SK-N-SH (cell line): ENCODE measurements at regions not wholly inside any gene's neighbourhood (a gene's known extent, or its start where the extent isn't known, plus 50 kb on each side); places are given as distances from the start of the nearest gene placed in this dataset.

Experiments used
- CTCF ChIA-PET: fragments of 300-600, 350-600 bp; formaldehyde crosslinking; extraction: SDS; loops from one replicate; lab custom pipeline; 2021; lab: Yijun Ruan, JAX
- POLR2A ChIA-PET: fragments of 350-600 bp; sonication (Branson Sonifier 250); formaldehyde crosslinking; extraction: SDS; loops from one replicate; lab custom pipeline; 2020; ENCODE audit warnings: antibody characterized with exemption, inconsistent platforms; lab: Yijun Ruan, JAX
- DNase-seq: peaks from one replicate; pipeline ENCODE4 v3.0.0; 2012
- H2AFZ ChIP-seq: fragments of 200-600 bp; sonication (generic); 2 replicates; pipeline ENCODE4 v1.8.1; 2016; ENCODE audit warnings: antibody characterized with exemption, mild to moderate bottlenecking, low read depth
- H3F3A ChIP-seq: fragments of 200-600 bp; sonication (generic); replicated peaks from 2 replicates; pipeline ENCODE3; 2016; ENCODE audit warnings: antibody characterized with exemption, mild to moderate bottlenecking; ENCODE audit not compliant: insufficient read depth
- H3K27ac ChIP-seq, 2 experiments: fragments of 200-500 bp in 1 of 2; fragments of 200-600 bp in 1 of 2; sonication (Bioruptor generic) in 1 of 2; sonication (generic), shearing (Covaris generic) in 1 of 2; 2 replicates each; pipeline versions ENCODE4 v1.5.1 to v1.6.1; 2014 to 2016; ENCODE audit warnings: low read depth in 2 of 2, inconsistent platforms in 1 of 2, low read length in 1 of 2, mild to moderate bottlenecking in 1 of 2, mixed read lengths in 1 of 2
- H3K27me3 ChIP-seq: fragments of 200-600 bp; sonication (generic), shearing (Covaris generic); 2 replicates; pipeline ENCODE4 v1.6.1; 2016; ENCODE audit warnings: mixed run types; ENCODE audit not compliant: insufficient read depth
- H3K36me3 ChIP-seq, 2 experiments: fragments of 200-500 bp in 1 of 2; fragments of 200-600 bp in 1 of 2; sonication (Bioruptor generic) in 1 of 2; sonication (generic) in 1 of 2; replicated peaks in 1 of 2; 2 replicates each; pipeline versions ENCODE3 to v1.5.1; 2014 to 2016; ENCODE audit warnings: low read length in 1 of 2, mild to moderate bottlenecking in 1 of 2; ENCODE audit not compliant: insufficient read depth in 2 of 2, control insufficient read depth in 1 of 2
- H3K4me1 ChIP-seq, 2 experiments: fragments of 200-500 bp in 1 of 2; fragments of 200-600 bp in 1 of 2; sonication (Bioruptor generic) in 1 of 2; sonication (generic), shearing (Covaris generic) in 1 of 2; 2 replicates each; pipeline versions ENCODE4 v1.5.1 to v1.6.1; 2014 to 2016; ENCODE audit warnings: low read depth in 1 of 2, low read length in 1 of 2, mixed run types in 1 of 2; ENCODE audit not compliant: insufficient read depth in 2 of 2, control insufficient read depth in 1 of 2
- H3K4me2 ChIP-seq: fragments of 200-600 bp; sonication (generic), shearing (Covaris generic); 2 replicates; pipeline ENCODE4 v1.6.1; 2017; ENCODE audit warnings: mixed run types
- H3K4me3 ChIP-seq, 2 experiments: fragments of 200-500 bp in 1 of 2; fragments of 200-600 bp in 1 of 2; sonication (Bioruptor generic) in 1 of 2; sonication (generic), shearing (Covaris generic) in 1 of 2; 2 replicates each; pipeline versions ENCODE4 v1.5.1 to v1.8.1; 2014 to 2016; ENCODE audit warnings: low read depth in 2 of 2, inconsistent platforms in 1 of 2, low read length in 1 of 2, mild to moderate bottlenecking in 1 of 2, mixed read lengths in 1 of 2, moderate library complexity in 1 of 2
- H3K79me2 ChIP-seq: fragments of 200-600 bp; sonication (generic); 2 replicates; pipeline ENCODE4 v1.8.1; 2017; ENCODE audit warnings: mild to moderate bottlenecking; ENCODE audit not compliant: insufficient read depth
- H3K9ac ChIP-seq: fragments of 200-600 bp; sonication (generic); 2 replicates; pipeline ENCODE4 v1.6.1; 2017; ENCODE audit warnings: mixed run types
- H3K9me2 ChIP-seq: fragments of 200-600 bp; sonication (generic); 2 replicates; pipeline ENCODE4 v1.6.1; 2017; ENCODE audit warnings: mixed run types
- H3K9me3 ChIP-seq: fragments of 200-600 bp; sonication (generic); 2 replicates; pipeline ENCODE4 v1.6.1; 2017; ENCODE audit warnings: mixed run types, mild to moderate bottlenecking, moderate library complexity
- H4K20me1 ChIP-seq: fragments of 200-600 bp; sonication (generic); 2 replicates; pipeline ENCODE4 v1.6.1; 2017; ENCODE audit warnings: mild to moderate bottlenecking, mixed run types; ENCODE audit not compliant: insufficient read depth
- CHD2 ChIP-seq: fragments of 150-350 bp; IDR thresholded peaks from 2 replicates; pipeline ENCODE4 v1.6.1; 2018; ENCODE audit warnings: low read length; ENCODE audit not compliant: partially characterized antibody
- EP300 ChIP-seq, 2 experiments: IDR thresholded peaks; 2 replicates each; pipeline versions ENCODE4 v1.4.0 to v1.6.1; 2012; ENCODE audit warnings: borderline replicate concordance in 1 of 2, low read depth in 1 of 2, low read length in 1 of 2
- FOSL2 ChIP-seq: IDR thresholded peaks from 2 replicates; pipeline ENCODE4 v1.4.0; 2012; ENCODE audit warnings: low read depth, mild to moderate bottlenecking, moderate library complexity, borderline replicate concordance
- IRF3 ChIP-seq: fragments of 150-350 bp; IDR thresholded peaks from 2 replicates; pipeline ENCODE4 v1.6.1; 2016; ENCODE audit warnings: mild to moderate bottlenecking, low read depth, low read length
- JUND ChIP-seq: IDR thresholded peaks from 2 replicates; pipeline ENCODE4 v1.4.0; 2012
- NFIC ChIP-seq: IDR thresholded peaks from 2 replicates; pipeline ENCODE4 v1.4.0; 2012; ENCODE audit warnings: borderline replicate concordance
- NRF1 ChIP-seq: IDR thresholded peaks from 2 replicates; pipeline ENCODE4 v1.6.1; 2012; ENCODE audit warnings: low read depth, mild to moderate bottlenecking, low read length
- PBX3 ChIP-seq: IDR thresholded peaks from 2 replicates; pipeline ENCODE4; 2012
- REST ChIP-seq: IDR thresholded peaks from 2 replicates; pipeline ENCODE4 v1.6.1; 2012; ENCODE audit warnings: mild to moderate bottlenecking, low read depth, low read length, moderate library complexity
- RFX5 ChIP-seq: IDR thresholded peaks from 2 replicates; pipeline ENCODE4 v1.6.1; 2012; ENCODE audit warnings: mild to moderate bottlenecking, improper control_type of control experiment, low read length
- RXRA ChIP-seq: IDR thresholded peaks from 2 replicates; pipeline ENCODE4 v1.4.0; 2012; ENCODE audit warnings: low read depth, mild to moderate bottlenecking, borderline replicate concordance
- SMC3 ChIP-seq: IDR thresholded peaks from 2 replicates; pipeline ENCODE4 v1.6.1; 2012; ENCODE audit warnings: low read depth, low read length, improper control_type of control experiment
- TCF12 ChIP-seq: IDR thresholded peaks from 2 replicates; pipeline ENCODE4 v1.4.0; 2012
- USF2 ChIP-seq: fragments of 150-350 bp; IDR thresholded peaks from 2 replicates; pipeline ENCODE4 v1.6.1; 2017; ENCODE audit warnings: antibody characterized with exemption, low read length, low read depth, borderline replicate concordance
- YY1 ChIP-seq: IDR thresholded peaks from 2 replicates; pipeline ENCODE4 v1.4.0; 2012; ENCODE audit warnings: low read depth, mild to moderate bottlenecking
- ZBTB33 ChIP-seq: IDR thresholded peaks from 2 replicates; pipeline ENCODE4 v1.4.0; 2012; ENCODE audit warnings: low read depth, borderline replicate concordance
- WGBS: methylation state at CpG from one replicate; pipeline ENCODE4 v1.1.6; 2017; ENCODE audit warnings: low lambda C conversion rate; 5-methylcytosine and 5-hydroxymethylcytosine counted together
- TF ChIP-seq, protein P1 (sequence below): IDR thresholded peaks from 2 replicates; pipeline ENCODE4 v1.4.0; 2012; ENCODE audit warnings: low read depth, borderline replicate concordance

GRCh38 chr4:129583868-129584267, 487.9 kb downstream of the C4orf33 start:
- WGBS, result 5% methylated on average over 2 of the region's 2 CpGs
- POLR2A ChIA-PET, result no interaction called here

More at GRCh38 chr4:129583868-129584267, 487.9 kb downstream of the C4orf33 start:
- TF ChIP-seq YY1 (no peak), CHD2 (no peak), IRF3 (no peak), USF2 (no peak), SMC3 (no peak), JUND (no peak), RXRA (no peak), NFIC (no peak), PBX3 (no peak), TCF12 (no peak), EP300 (IDR thresholded peaks at IDR 0.05; ENCODE audit: borderline replicate concordance in 1 of 2, low read depth in 1 of 2, low read length in 1 of 2) (no peak), ZBTB33 (no peak), NRF1 (no peak), RFX5 (no peak), FOSL2 (no peak), REST (no peak)
- TF ChIP-seq, protein P1, sequence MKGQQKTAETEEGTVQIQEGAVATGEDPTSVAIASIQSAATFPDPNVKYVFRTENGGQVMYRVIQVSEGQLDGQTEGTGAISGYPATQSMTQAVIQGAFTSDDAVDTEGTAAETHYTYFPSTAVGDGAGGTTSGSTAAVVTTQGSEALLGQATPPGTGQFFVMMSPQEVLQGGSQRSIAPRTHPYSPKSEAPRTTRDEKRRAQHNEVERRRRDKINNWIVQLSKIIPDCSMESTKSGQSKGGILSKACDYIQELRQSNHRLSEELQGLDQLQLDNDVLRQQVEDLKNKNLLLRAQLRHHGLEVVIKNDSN, result no peak
- no peak overlapping the region for H2AFZ ChIP-seq
- H4K20me1 ChIP-seq, result no peaks in the 10 kb centered on the region
- no peak overlapping the region for H3K27ac ChIP-seq
- no peaks in the 10 kb centered on the region for H3K27me3 ChIP-seq
- no peak overlapping the region for H3K4me3 ChIP-seq
- H3K9me3 ChIP-seq, result no peaks in the 10 kb centered on the region
- no peak overlapping the region for H3K9ac ChIP-seq
- H3K4me1 ChIP-seq, result no peaks in the 10 kb centered on the region; a peak in 1 of 4 replicates
- no peaks in the 10 kb centered on the region for H3K36me3 ChIP-seq
- no peak overlapping the region for H3K4me2 ChIP-seq
- CTCF ChIA-PET, result interaction anchor here (1.4 kb wide), 1 partner anchor 221 kb away, joined by 4 read pairs; no protein-coding TSS in a partner anchor
- no peak for DNase-seq
- H3K9me2 ChIP-seq, result 0 out of 2 replicates have a peak, but pooled peaks cover 3% of the 10 kb centered on the region
- H3K79me2 ChIP-seq, result no peaks in the 10 kb centered on the region
- H3F3A ChIP-seq, result no peaks in the 10 kb centered on the region
